NAMALWA (cell line): ENCODE measurements at regions not wholly inside any gene's neighbourhood (a gene's known extent, or its start where the extent isn't known, plus 50 kb on each side); places are given as distances from the start of the nearest gene placed in this dataset.
"Not testable (repeated sequence)": the region's sequence is repeated elsewhere in the genome, so short reads cannot be mapped to it uniquely, and the experiment has no call there.

Experiments used
- DNase-seq: peaks from one replicate; pipeline ENCODE4 v3.0.0-alpha.2; 2015; ENCODE audit warnings: low spot score

GRCh38 chr2:128414946-128415778 lies 96.5 kb upstream of the HS6ST1 start:
- DNase-seq, result no peak

GRCh38 chr2:128415779-128416061 lies 97.1 kb upstream of the HS6ST1 start:
- no peak for DNase-seq

GRCh38 chr2:128416109-128416785 lies 97.6 kb upstream of the HS6ST1 start:
- no peak for DNase-seq

GRCh38 chr2:128416806-128417205 lies 98.1 kb upstream of the HS6ST1 start:
- no peak for DNase-seq

- DNase-seq, result not testable (repeated sequence)
Measured at GRCh38 chr2:128417264-128417663, 98.6 kb upstream of the HS6ST1 start.

- DNase-seq, result no peak
Measured at GRCh38 chr2:128420131-128420530, 101.5 kb upstream of the HS6ST1 start.

GRCh38 chr2:128420776-128421175 lies 102.1 kb upstream of the HS6ST1 start:
- DNase-seq, result no peak

GRCh38 chr2:128421286-128421685 lies 102.6 kb upstream of the HS6ST1 start:
- no peak for DNase-seq

GRCh38 chr2:128421861-128422311 lies 103.2 kb upstream of the HS6ST1 start:
- DNase-seq, result no peak

GRCh38 chr2:128422571-128422970 lies 103.9 kb upstream of the HS6ST1 start:
- no peak for DNase-seq

- no peak for DNase-seq
Measured at GRCh38 chr2:128423788-128424165, 105.1 kb upstream of the HS6ST1 start.

GRCh38 chr2:128424406-128425171 lies 105.9 kb upstream of the HS6ST1 start:
- no peak for DNase-seq

- no peak for DNase-seq
Measured at GRCh38 chr2:128425216-128425615, 106.5 kb upstream of the HS6ST1 start.

GRCh38 chr2:128425731-128426620 lies 107.3 kb upstream of the HS6ST1 start:
- no peak for DNase-seq

GRCh38 chr2:128427413-128427755 lies 108.7 kb upstream of the HS6ST1 start:
- DNase-seq, result no peak

- DNase-seq, result no peak
Measured at GRCh38 chr2:128428415-128428814, 109.7 kb upstream of the HS6ST1 start.

GRCh38 chr2:128432423-128432822 lies 113.8 kb upstream of the HS6ST1 start:
- no peak for DNase-seq

- DNase-seq, result no peak
Measured at GRCh38 chr2:128433911-128434550, 115.4 kb upstream of the HS6ST1 start.

GRCh38 chr2:128435576-128436478 lies 117.2 kb upstream of the HS6ST1 start:
- no peak for DNase-seq

GRCh38 chr2:128436479-128437203 lies 118.0 kb upstream of the HS6ST1 start:
- DNase-seq, result no peak
